H1 (cell line): ENCODE measurements at regions not wholly inside any gene's neighbourhood (a gene's known extent, or its start where the extent isn't known, plus 50 kb on each side); places are given as distances from the start of the nearest gene placed in this dataset.

ENCODE experiments used
- CTCF ChIA-PET: fragments of 300-600 bp; sonication (Branson Sonifier 250); formaldehyde crosslinking; loops from one replicate; lab custom pipeline; 2021; ENCODE audit not compliant: partially characterized antibody; lab: Charles Lee
- POLR2A ChIA-PET: fragments of 300-600 bp; sonication (Branson Sonifier 250); formaldehyde crosslinking; loops from one replicate; lab custom pipeline; 2021; ENCODE audit warnings: inconsistent platforms; ENCODE audit not compliant: partially characterized antibody; lab: Charles Lee
- DNase-seq, 2 experiments: peaks; one replicate each; pipeline versions ENCODE4 v3.0.0 to v3.0.0-alpha.2; 2010 to 2022; ENCODE audit warnings: low spot score in 2 of 2, low read depth in 1 of 2, mixed read lengths in 1 of 2
- FAIRE-seq: peaks from 2 replicates; lab custom pipeline; 2011; peaks lifted over from hg19 to GRCh38; lab: Jason Lieb, UNC
- H2AFZ ChIP-seq: 2 replicates; pipeline ENCODE4 v1.8.1; 2012; ENCODE audit warnings: low read length, inconsistent platforms
- H2AK5ac ChIP-seq: 2 replicates; pipeline ENCODE4 v1.6.1; 2013; ENCODE audit warnings: low read depth, low read length
- H2BK120ac ChIP-seq: replicated peaks from 2 replicates; pipeline ENCODE3; 2013; ENCODE audit warnings: low read depth, low read length, inconsistent platforms
- H2BK12ac ChIP-seq: 2 replicates; pipeline ENCODE4 v1.6.1; 2013; ENCODE audit warnings: low read depth, low read length
- H2BK15ac ChIP-seq: 2 replicates; pipeline ENCODE4 v1.6.1; 2013; ENCODE audit warnings: low read length
- H2BK20ac ChIP-seq: 2 replicates; pipeline ENCODE4 v1.6.1; 2013; ENCODE audit warnings: low read length
- H2BK5ac ChIP-seq: 2 replicates; pipeline ENCODE4 v1.6.1; 2013; ENCODE audit warnings: low read depth, low read length
- H3K14ac ChIP-seq: 2 replicates; pipeline ENCODE4 v1.6.1; 2013; ENCODE audit warnings: inconsistent platforms; ENCODE audit not compliant: insufficient read length
- H3K18ac ChIP-seq: 2 replicates; pipeline ENCODE4 v1.6.1; 2013; ENCODE audit warnings: low read length; ENCODE audit errors: extremely low read depth
- H3K23ac ChIP-seq: 2 replicates; pipeline ENCODE4 v1.6.1; 2013; ENCODE audit warnings: inconsistent platforms; ENCODE audit not compliant: insufficient read length
- H3K23me2 ChIP-seq: 2 replicates; pipeline ENCODE4 v1.6.1; 2013; ENCODE audit warnings: low read depth, low read length
- H3K27ac ChIP-seq: 2 replicates; pipeline ENCODE4 v1.6.1; 2011; ENCODE audit warnings: low read depth, low read length, inconsistent platforms
- H3K27me3 ChIP-seq, 4 experiments: replicated peaks in 1 of 4; 1 replicate in 1 of 4; 2 replicates in 3 of 4; pipeline versions ENCODE4 v1.6.1 to v1.8.1; 2011 to 2013; ENCODE audit warnings: low read length in 3 of 4, mild to moderate bottlenecking in 3 of 4, inconsistent platforms in 2 of 4, mixed read lengths in 2 of 4, moderate library complexity in 1 of 4; ENCODE audit not compliant: control insufficient read depth in 3 of 4, insufficient read depth in 3 of 4; ENCODE audit errors: extremely low read depth in 1 of 4
- H3K36me3 ChIP-seq, 4 experiments: 2 replicates each; pipeline versions ENCODE4 v1.6.1 to v1.8.1; 2011 to 2013; ENCODE audit warnings: mild to moderate bottlenecking in 4 of 4, low read length in 3 of 4, moderate library complexity in 2 of 4, control low read depth in 1 of 4, inconsistent platforms in 1 of 4; ENCODE audit not compliant: insufficient read depth in 4 of 4, control insufficient read depth in 2 of 4
- H3K4ac ChIP-seq: replicated peaks from 2 replicates; pipeline ENCODE3; 2013; ENCODE audit warnings: low read length, low read depth, mixed read lengths, inconsistent platforms; ENCODE audit not compliant: insufficient read length
- H3K4me1 ChIP-seq, 4 experiments: replicated peaks in 1 of 4; 1 replicate in 1 of 4; 2 replicates in 3 of 4; pipeline versions ENCODE4 v1.6.1 to v1.8.1; 2011 to 2013; ENCODE audit warnings: low read length in 3 of 4, inconsistent platforms in 2 of 4, mixed read lengths in 1 of 4; ENCODE audit not compliant: insufficient read depth in 4 of 4, control insufficient read depth in 3 of 4
- H3K4me2 ChIP-seq, 2 experiments: 2 replicates each; pipeline versions ENCODE4 v1.6.1 to v1.8.1; 2011 to 2013; ENCODE audit warnings: low read depth in 2 of 2, low read length in 2 of 2, control low read depth in 1 of 2, inconsistent platforms in 1 of 2, mild to moderate bottlenecking in 1 of 2; ENCODE audit not compliant: insufficient read depth in 1 of 2
- H3K4me3 ChIP-seq, 4 experiments: fragments of 200-600, 300-600 bp in 1 of 4; sonication (generic), shearing (Covaris generic), sonication (Bioruptor Twin) in 1 of 4; 2 replicates each; pipeline versions ENCODE4 v1.5.1 to v1.8.1; 2011 to 2016; ENCODE audit warnings: low read length in 4 of 4, low read depth in 3 of 4, control low read depth in 2 of 4, inconsistent platforms in 2 of 4, mild to moderate bottlenecking in 2 of 4, mixed read lengths in 1 of 4, moderate library complexity in 1 of 4; ENCODE audit not compliant: insufficient read depth in 2 of 4; ENCODE audit errors: extremely low read depth in 1 of 4
- H3K56ac ChIP-seq: replicated peaks from 2 replicates; pipeline ENCODE3; 2013; ENCODE audit warnings: low read depth, mild to moderate bottlenecking, mixed read lengths, low read length, inconsistent platforms; ENCODE audit not compliant: insufficient read length
- H3K79me1 ChIP-seq: 2 replicates; pipeline ENCODE4 v1.6.1; 2013; ENCODE audit warnings: low read depth, low read length, control low read depth
- H3K79me2 ChIP-seq, 2 experiments: 2 replicates each; pipeline versions ENCODE4 v1.6.1 to v1.8.1; 2012 to 2013; ENCODE audit warnings: low read length in 2 of 2, mild to moderate bottlenecking in 2 of 2, inconsistent platforms in 1 of 2; ENCODE audit not compliant: insufficient read depth in 2 of 2, control insufficient read depth in 1 of 2
- H3K9ac ChIP-seq, 4 experiments: replicated peaks in 1 of 4; 1 replicate in 1 of 4; 2 replicates in 3 of 4; pipeline versions ENCODE4 v1.6.1 to v1.8.1; 2011 to 2013; ENCODE audit warnings: low read depth in 3 of 4, low read length in 3 of 4, control low read depth in 2 of 4, mild to moderate bottlenecking in 2 of 4, moderate library complexity in 2 of 4, inconsistent platforms in 1 of 4; ENCODE audit errors: extremely low read depth in 1 of 4
- H3K9me3 ChIP-seq, 2 experiments: 2 replicates each; pipeline versions ENCODE4 v1.6.1 to v1.8.1; 2012 to 2013; ENCODE audit warnings: mild to moderate bottlenecking in 2 of 2, moderate library complexity in 2 of 2, control low read depth in 1 of 2, inconsistent platforms in 1 of 2, low read depth in 1 of 2, low read length in 1 of 2, mixed read lengths in 1 of 2; ENCODE audit not compliant: insufficient read depth in 2 of 2
- H4K20me1 ChIP-seq, 2 experiments: replicated peaks in 1 of 2; 2 replicates each; pipeline versions ENCODE3 to v1.8.1; 2011 to 2013; ENCODE audit warnings: inconsistent platforms in 2 of 2, low read length in 2 of 2, mild to moderate bottlenecking in 1 of 2; ENCODE audit not compliant: insufficient read depth in 2 of 2, control insufficient read depth in 1 of 2
- H4K5ac ChIP-seq: 2 replicates; pipeline ENCODE4 v1.6.1; 2013; ENCODE audit warnings: low read length, low read depth, mixed read lengths, inconsistent platforms; ENCODE audit not compliant: insufficient read length
- H4K8ac ChIP-seq: 2 replicates; pipeline ENCODE4 v1.8.0; 2013; ENCODE audit warnings: mild to moderate bottlenecking, moderate library complexity, low read length, inconsistent platforms; ENCODE audit not compliant: insufficient read depth; ENCODE audit errors: extremely low read depth
- H4K91ac ChIP-seq: replicated peaks from 2 replicates; pipeline ENCODE3; 2013; ENCODE audit warnings: low read length, mixed read lengths, inconsistent platforms; ENCODE audit not compliant: insufficient read length
- BRCA1 ChIP-seq: IDR thresholded peaks from 2 replicates; pipeline ENCODE4 v1.6.1; 2012; ENCODE audit warnings: low read depth, low read length, improper control_type of control experiment
- HDAC6 ChIP-seq: IDR thresholded peaks from one replicate; pipeline ENCODE4 v1.7.1; 2012; ENCODE audit warnings: low read depth, mild to moderate bottlenecking, inconsistent platforms, low read length, moderate library complexity
- NANOG ChIP-seq: IDR thresholded peaks from 2 replicates; pipeline ENCODE4 v1.6.1; 2011; ENCODE audit warnings: low read length, low read depth, mild to moderate bottlenecking, inconsistent platforms; ENCODE audit not compliant: insufficient read depth, poor library complexity, severe bottlenecking
- POU5F1 ChIP-seq: IDR thresholded peaks from 2 replicates; pipeline ENCODE4 v1.6.1; 2011; ENCODE audit warnings: low read depth, mild to moderate bottlenecking, low read length, moderate library complexity
- SIN3A ChIP-seq, 2 experiments: IDR thresholded peaks in 1 of 2; conservative IDR thresholded peaks in 1 of 2; 2 replicates each; pipeline ENCODE4 v1.6.1; 2011 to 2012; ENCODE audit warnings: low read length in 2 of 2, improper control_type of control experiment in 1 of 2, low read depth in 1 of 2, mild to moderate bottlenecking in 1 of 2
- SP1 ChIP-seq: IDR thresholded peaks from 2 replicates; pipeline ENCODE4 v1.6.1; 2011; ENCODE audit warnings: low read depth, low read length
- TCF12 ChIP-seq: IDR thresholded peaks from 2 replicates; pipeline ENCODE4 v1.6.1; 2011; ENCODE audit warnings: low read depth, mild to moderate bottlenecking, low read length
- USF2 ChIP-seq: IDR thresholded peaks from 2 replicates; pipeline ENCODE4 v1.6.1; 2011; ENCODE audit warnings: low read length, improper control_type of control experiment
- WGBS, 2 experiments: shearing (Covaris generic) in 1 of 2; methylation state at CpG; one replicate each; pipeline versions ENCODE4 v1.1.6 to v1.1.7; 2013 to 2015; ENCODE audit warnings: low lambda C conversion rate in 2 of 2, mixed read lengths in 2 of 2, inconsistent platforms in 1 of 2, low coverage in 1 of 2, missing lambda C conversion rate in 1 of 2; ENCODE audit not compliant: insufficient replicate concordance in 2 of 2, insufficient coverage in 1 of 2, insufficient read length in 1 of 2; ENCODE audit errors: extremely low coverage in 1 of 2, missing lambda C conversion rate in 1 of 2; 5-methylcytosine and 5-hydroxymethylcytosine counted together

DNA sequence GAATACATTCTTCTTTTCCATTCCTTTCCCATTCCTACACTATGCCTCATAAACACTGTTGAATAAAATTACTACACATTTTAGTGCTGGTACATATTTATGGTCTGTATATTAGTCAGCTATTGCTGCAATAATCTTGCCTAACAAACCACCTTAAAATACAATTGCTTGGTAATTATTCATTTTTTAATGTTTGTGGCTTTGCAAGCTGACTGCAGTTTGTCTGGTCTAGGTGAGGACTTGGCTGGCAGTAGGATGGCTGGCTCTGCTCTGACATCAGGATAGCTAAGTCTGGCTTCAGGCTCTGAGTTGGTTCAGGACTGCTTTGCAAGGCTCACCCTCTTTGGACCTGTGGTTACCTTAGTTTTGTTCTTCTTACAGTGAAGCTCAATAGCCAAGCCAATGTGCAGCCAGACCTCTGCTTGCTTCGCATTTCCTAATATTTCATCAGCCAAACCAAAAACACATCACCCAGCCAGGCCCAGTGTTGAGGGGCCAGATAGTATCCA is 913.4 kb upstream of the RAG2 start:
- H3K36me3 ChIP-seq = no peaks in the 10 kb centered on the region
- no peaks in the 10 kb centered on the region for H3K79me1 ChIP-seq
- H3K18ac ChIP-seq = no peak overlapping the region
- WGBS, 2 experiments = 100% methylated on average over 1 of the region's 1 CpG; no CpG with 5 or more reads in 1 of the 2 experiments
- no peak overlapping the region for H3K4me3 ChIP-seq
- no peak overlapping the region for H3K14ac ChIP-seq
- no peaks in the 10 kb centered on the region for H4K20me1 ChIP-seq
- H2AFZ ChIP-seq = no peak overlapping the region
- H3K27ac ChIP-seq = no peak overlapping the region
- TF ChIP-seq USF2 = no peak
- TF ChIP-seq BRCA1 = no peak
- TF ChIP-seq HDAC6 = no peak
- TF ChIP-seq TCF12 = no peak
- no peak for TF ChIP-seq SP1
- TF ChIP-seq POU5F1 = no peak
- TF ChIP-seq SIN3A (conservative IDR thresholded peaks at IDR 0.05 in 1 of 2, IDR thresholded peaks at IDR 0.05 in 1 of 2; ENCODE audit: low read depth in 1 of 2, low read length in 2 of 2) = no peak
- TF ChIP-seq NANOG = no peak
- H3K4ac ChIP-seq = no peak overlapping the region
- no peak overlapping the region for H3K56ac ChIP-seq
- no peak overlapping the region for H4K8ac ChIP-seq
- H3K27me3 ChIP-seq = no peaks in the 10 kb centered on the region
- ChIA-PET CTCF (interaction anchor here (0.6 kb wide), 1 partner anchor 47 kb away, joined by 3 read pairs; no protein-coding TSS in a partner anchor), POLR2A (no interaction called here)
- DNase-seq (no peak), FAIRE-seq (no peak)
- H2AK5ac ChIP-seq = no peak overlapping the region
- no peak overlapping the region for H4K5ac ChIP-seq
- no peak overlapping the region for H2BK5ac ChIP-seq
- no peaks in the 10 kb centered on the region for H3K79me2 ChIP-seq
- no peak overlapping the region for H2BK20ac ChIP-seq
- 0 out of 4 replicates have a peak, but pooled peaks cover 0 to 5% of the 10 kb centered on the region in 2 experiments for H3K9me3 ChIP-seq
- H2BK120ac ChIP-seq = no peak overlapping the region
- no peak overlapping the region for H3K23ac ChIP-seq
- no peak overlapping the region for H3K4me2 ChIP-seq
- H2BK12ac ChIP-seq = no peak overlapping the region
- no peaks in the 10 kb centered on the region; the same call in 1 of the 2 replicates for H3K23me2 ChIP-seq
- H3K9ac ChIP-seq = no peak overlapping the region
- H2BK15ac ChIP-seq = no peak overlapping the region
- H3K4me1 ChIP-seq = no peaks in the 10 kb centered on the region; a peak in 1 of 7 replicates
- H4K91ac ChIP-seq = no peak overlapping the region
